ENCODE measurements at regions not wholly inside any gene's neighbourhood (a gene's known extent, or its start where the extent isn't known, plus 50 kb on each side); places are given as distances from the start of the nearest gene placed in this dataset.

DNA sequence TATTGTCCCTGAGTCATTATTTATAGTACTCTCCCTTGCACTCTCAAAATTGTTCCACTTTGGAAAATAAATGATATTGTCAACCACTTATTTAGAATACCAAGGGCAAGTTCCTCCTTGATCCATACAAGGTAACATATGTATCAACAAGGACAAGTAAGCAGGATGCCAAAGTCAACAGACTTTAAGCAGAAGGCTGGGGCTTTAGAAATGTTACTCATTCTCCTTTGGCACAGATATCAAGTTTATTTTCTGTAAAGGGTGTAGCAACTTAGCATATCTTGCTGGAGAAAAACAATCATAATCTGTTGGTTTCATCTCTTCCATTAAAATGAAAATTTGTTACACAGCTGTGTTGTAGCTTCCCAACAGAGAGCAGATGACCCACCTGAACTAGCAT lies 248.7 kb upstream of the SLC30A5 start:
- Mint-ChIP-seq H3K4me3 (no peak overlapping the region), H3K27ac (no peak overlapping the region), H3K27me3 (ENCODE audit: low read depth in 3 of 3) (peaks cover 0 to 2% (median 1%) of the 10 kb centered on the region in 3 donors), H3K9me3 (peaks cover 0 to 2% (median 0%) of the 10 kb centered on the region in 7 donors), H3K36me3 (no peaks in the 10 kb centered on the region), H3K4me1 (no peaks in the 10 kb centered on the region)
- H3K79me2 ChIP-seq (ENCODE audit: insufficient read depth, low read length) = no peaks in the 10 kb centered on the region
- no peaks in the 10 kb centered on the region for H3K27me3 ChIP-seq (ENCODE audit: control insufficient read depth in 2 of 2, insufficient read depth in 2 of 2, low read length in 2 of 2)
- H3K4me1 ChIP-seq (ENCODE audit: control insufficient read depth in 1 of 2, insufficient read depth in 2 of 2, low read length in 2 of 2) = no peaks in the 10 kb centered on the region
- H2AFZ ChIP-seq (ENCODE audit: insufficient read depth, low read depth, low read length, poor library complexity, severe bottlenecking) = no peak overlapping the region
- H3K4me3 ChIP-seq (replicated peaks in 1 of 3; ENCODE audit: low read depth in 2 of 3, low read length in 3 of 3) = no peak overlapping the region
- H3K4me2 ChIP-seq (replicated peaks; ENCODE audit: extremely low read depth, low read length, poor library complexity, severe bottlenecking) = no peak overlapping the region
- no peaks in the 10 kb centered on the region for H3K9me3 ChIP-seq (replicated peaks in 1 of 2; ENCODE audit: control insufficient read depth in 1 of 2, insufficient read depth in 1 of 2, low read length in 2 of 2)
- intact Hi-C loops (cut with micrococcal nuclease) = no loop called here
- H3K36me3 ChIP-seq (replicated peaks in 1 of 2; ENCODE audit: control insufficient read depth in 1 of 2, insufficient read depth in 2 of 2, low read length in 2 of 2) = no peaks in the 10 kb centered on the region
- no peak for DNase-seq
- H3K27ac ChIP-seq (ENCODE audit: low read depth in 1 of 2, low read length in 2 of 2) = no peak overlapping the region
- no peak overlapping the region for H3K9ac ChIP-seq (ENCODE audit: insufficient read depth, low read length, poor library complexity, severe bottlenecking)
- no peaks in the 10 kb centered on the region for H4K20me1 ChIP-seq (ENCODE audit: insufficient read depth, low read length)
- TF ChIP-seq, protein P1, sequence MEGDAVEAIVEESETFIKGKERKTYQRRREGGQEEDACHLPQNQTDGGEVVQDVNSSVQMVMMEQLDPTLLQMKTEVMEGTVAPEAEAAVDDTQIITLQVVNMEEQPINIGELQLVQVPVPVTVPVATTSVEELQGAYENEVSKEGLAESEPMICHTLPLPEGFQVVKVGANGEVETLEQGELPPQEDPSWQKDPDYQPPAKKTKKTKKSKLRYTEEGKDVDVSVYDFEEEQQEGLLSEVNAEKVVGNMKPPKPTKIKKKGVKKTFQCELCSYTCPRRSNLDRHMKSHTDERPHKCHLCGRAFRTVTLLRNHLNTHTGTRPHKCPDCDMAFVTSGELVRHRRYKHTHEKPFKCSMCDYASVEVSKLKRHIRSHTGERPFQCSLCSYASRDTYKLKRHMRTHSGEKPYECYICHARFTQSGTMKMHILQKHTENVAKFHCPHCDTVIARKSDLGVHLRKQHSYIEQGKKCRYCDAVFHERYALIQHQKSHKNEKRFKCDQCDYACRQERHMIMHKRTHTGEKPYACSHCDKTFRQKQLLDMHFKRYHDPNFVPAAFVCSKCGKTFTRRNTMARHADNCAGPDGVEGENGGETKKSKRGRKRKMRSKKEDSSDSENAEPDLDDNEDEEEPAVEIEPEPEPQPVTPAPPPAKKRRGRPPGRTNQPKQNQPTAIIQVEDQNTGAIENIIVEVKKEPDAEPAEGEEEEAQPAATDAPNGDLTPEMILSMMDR (IDR thresholded peaks at IDR 0.05) = no peak

GRCh38 chr5:68846828-68847227 lies 247.0 kb upstream of the SLC30A5 start:
- no peaks in the 10 kb centered on the region for H3K36me3 ChIP-seq (replicated peaks in 1 of 2; ENCODE audit: control insufficient read depth in 1 of 2, insufficient read depth in 2 of 2, low read length in 2 of 2)
- Mint-ChIP-seq H3K4me1 (no peaks in the 10 kb centered on the region), H3K4me3 (no peak overlapping the region), H3K27me3 (ENCODE audit: low read depth in 3 of 3) (peaks cover 0 to 1% (median 0%) of the 10 kb centered on the region in 3 donors), H3K27ac (no peak overlapping the region), H3K9me3 (peaks cover 0 to 4% (median 1%) of the 10 kb centered on the region in 7 donors), H3K36me3 (no peaks in the 10 kb centered on the region)
- no peaks in the 10 kb centered on the region for H3K9me3 ChIP-seq (replicated peaks in 1 of 2; ENCODE audit: control insufficient read depth in 1 of 2, insufficient read depth in 1 of 2, low read length in 2 of 2)
- DNase-seq = no peak
- H3K4me2 ChIP-seq (replicated peaks; ENCODE audit: extremely low read depth, low read length, poor library complexity, severe bottlenecking) = no peak overlapping the region
- H3K79me2 ChIP-seq (ENCODE audit: insufficient read depth, low read length) = no peaks in the 10 kb centered on the region
- H3K9ac ChIP-seq (ENCODE audit: insufficient read depth, low read length, poor library complexity, severe bottlenecking) = no peak overlapping the region
- no peaks in the 10 kb centered on the region for H3K27me3 ChIP-seq (ENCODE audit: control insufficient read depth in 2 of 2, insufficient read depth in 2 of 2, low read length in 2 of 2)
- no peak overlapping the region for H2AFZ ChIP-seq (ENCODE audit: insufficient read depth, low read depth, low read length, poor library complexity, severe bottlenecking)
- 92% methylated on average over 3 of the region's 3 CpGs for WGBS (ENCODE audit: insufficient coverage)
- H3K4me1 ChIP-seq (ENCODE audit: control insufficient read depth in 1 of 2, insufficient read depth in 2 of 2, low read length in 2 of 2) = no peaks in the 10 kb centered on the region
- H3K4me3 ChIP-seq (replicated peaks in 1 of 3; ENCODE audit: low read depth in 2 of 3, low read length in 3 of 3) = no peak overlapping the region
- no peak overlapping the region for H3K27ac ChIP-seq (ENCODE audit: low read depth in 1 of 2, low read length in 2 of 2)
- no peaks in the 10 kb centered on the region for H4K20me1 ChIP-seq (ENCODE audit: insufficient read depth, low read length)
- TF ChIP-seq, protein P1 (IDR thresholded peaks at IDR 0.05) = no peak
- intact Hi-C loops (cut with micrococcal nuclease) = no loop called here

Data from CD14-positive monocyte (primary cell).